ENCODE measurements at regions not wholly inside any gene's neighbourhood (a gene's known extent, or its start where the extent isn't known, plus 50 kb on each side); places are given as distances from the start of the nearest gene placed in this dataset.
"Not testable (repeated sequence)": the region's sequence is repeated elsewhere in the genome, so short reads cannot be mapped to it uniquely, and the experiment has no call there.

DNA sequence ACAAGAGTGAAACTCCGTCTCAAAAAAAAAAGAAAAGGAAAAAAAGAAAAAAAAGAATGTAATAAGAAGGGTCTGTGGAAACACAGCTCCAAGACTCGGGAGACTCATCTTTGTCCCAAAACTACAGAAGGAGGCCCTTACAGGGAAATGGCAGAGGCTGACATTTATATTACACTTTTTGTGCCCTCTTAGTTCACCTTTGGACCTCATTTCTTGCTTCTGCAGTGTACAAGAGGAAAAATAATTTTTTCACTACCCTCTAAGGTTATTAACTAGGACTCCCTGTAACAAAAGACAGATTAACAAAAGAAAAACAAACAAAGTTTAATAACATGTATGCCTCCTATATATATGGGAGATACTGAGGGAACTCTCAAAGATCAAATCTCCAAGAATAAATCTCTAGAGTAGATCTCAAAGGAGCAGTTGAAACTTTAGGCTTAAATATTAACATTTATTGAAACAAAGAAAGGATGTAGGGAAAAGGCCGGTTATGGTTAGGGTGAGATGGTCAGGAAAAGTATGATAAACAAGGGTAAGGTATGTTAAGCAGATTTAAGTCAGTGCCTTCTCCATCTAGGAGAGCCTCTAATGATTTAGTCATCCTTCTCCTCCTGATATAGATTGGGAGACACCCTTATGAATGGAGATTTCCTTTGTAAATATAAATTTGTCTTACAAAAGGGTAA lies 121.3 kb upstream of the JADE1 start:
- no peak for DNase-seq

DNA sequence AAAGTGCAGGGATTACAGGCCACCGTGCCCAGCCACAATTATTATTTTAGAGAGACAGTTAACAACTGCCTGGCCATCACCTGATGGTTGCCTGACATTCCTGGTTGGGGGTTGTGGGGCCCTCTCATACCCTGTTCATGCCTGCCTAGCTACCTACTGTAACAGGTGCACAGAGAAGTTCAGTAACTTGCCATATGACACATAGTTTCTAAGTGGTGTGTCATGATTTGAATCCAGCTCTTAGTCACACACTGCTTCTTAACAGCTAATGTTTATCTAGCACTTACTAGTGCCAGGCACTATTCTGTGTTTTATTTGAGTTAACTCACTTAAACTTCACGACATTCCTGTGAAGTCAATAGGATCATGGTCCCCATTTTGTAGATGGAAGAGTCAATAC lies 122.7 kb upstream of the JADE1 start:
- no peak for DNase-seq

DNA sequence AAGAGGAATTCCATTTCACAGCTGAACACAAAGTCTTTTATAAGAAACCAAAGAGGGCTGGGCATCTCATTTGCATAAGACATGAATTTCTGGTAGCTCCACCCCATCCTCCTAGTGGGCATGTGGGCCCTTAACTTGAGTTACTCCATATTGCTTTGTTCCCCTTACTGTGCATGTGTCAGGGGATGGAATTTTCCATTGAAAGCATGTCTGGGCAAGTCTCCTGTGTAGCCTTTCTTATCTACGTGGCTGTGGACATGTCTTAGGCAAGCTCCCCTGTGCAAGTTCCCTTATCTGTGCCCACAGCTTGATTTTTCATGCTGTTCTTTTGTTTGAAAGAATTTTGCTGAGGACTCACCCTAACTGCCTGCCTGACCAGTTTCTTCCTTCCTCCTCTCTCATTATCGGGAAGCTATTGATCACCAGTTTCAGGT lies 123.5 kb upstream of the JADE1 start:
- no peak for DNase-seq

DNA sequence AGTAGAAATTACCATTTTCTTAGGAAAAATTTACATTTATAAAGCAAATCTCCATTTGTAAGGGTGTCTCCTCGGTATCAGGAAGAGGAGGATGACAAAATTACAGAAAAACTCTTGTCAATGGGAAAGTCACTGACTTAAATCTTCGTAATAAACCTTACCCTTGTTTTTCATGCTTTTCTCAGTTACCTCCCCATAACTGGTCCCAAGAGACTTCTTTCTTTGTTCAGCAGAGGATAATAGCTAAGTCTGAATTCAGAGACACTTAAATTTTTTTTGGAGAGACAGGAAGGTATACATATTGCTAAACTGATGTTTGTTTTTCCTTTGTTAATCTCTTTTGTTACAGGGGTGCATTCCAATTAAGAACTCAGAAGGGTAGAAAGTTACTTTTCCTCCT lies 125.5 kb upstream of the JADE1 start:
- no peak for DNase-seq

DNA sequence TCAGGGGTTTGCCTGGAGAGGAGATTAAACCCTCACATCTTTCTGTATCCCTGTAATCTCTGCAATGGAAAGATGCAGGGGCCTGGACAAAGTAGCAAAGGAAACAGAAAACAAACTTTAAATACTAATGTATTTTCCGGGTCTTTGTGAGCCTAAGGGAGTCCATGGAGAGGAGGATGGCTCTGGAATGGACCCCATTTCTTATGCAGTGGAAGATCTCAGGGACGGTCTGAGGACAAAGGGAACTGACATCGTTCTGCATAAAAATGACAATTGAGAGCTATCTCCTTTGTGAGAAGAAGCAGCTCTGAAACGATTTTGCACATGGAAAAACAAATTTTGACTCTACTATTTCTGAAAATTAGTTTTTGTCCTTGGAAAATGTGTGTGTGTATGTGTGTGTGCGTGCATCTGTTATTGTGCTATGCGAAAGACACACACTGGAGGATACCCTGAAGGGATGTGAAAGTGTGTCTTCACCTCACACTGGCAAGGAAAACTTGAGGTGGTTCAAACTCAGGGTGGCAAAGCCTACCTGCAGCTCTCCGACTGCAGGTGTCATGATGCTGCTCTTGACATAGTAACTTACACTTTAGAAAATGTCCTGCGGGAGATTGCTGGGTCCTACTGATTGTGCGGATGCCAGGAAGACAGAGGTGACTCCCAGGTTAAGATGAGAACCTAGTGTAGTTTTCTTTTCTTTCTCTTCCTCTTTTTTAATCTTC lies 126.4 kb upstream of the JADE1 start:
- DNase-seq, result no peak

DNA sequence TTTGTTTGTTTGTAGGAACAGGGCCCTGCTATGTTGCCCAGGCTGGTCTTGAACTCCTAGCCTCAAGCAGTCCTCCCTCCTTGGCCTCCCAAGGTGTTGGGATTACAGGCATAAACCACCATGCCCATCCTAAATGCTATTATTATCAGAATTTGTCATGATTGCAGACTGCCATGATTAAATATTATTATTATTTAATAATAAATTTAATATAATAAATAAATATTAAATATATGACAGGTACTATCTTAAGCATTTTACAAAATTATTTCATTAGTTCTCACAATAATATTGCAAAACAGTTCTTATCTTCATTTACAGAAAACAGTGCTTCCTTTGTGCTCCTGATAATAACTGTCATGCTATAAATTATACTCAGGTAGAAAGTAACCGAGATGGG lies 133.4 kb upstream of the JADE1 start:
- DNase-seq, result no peak

DNA sequence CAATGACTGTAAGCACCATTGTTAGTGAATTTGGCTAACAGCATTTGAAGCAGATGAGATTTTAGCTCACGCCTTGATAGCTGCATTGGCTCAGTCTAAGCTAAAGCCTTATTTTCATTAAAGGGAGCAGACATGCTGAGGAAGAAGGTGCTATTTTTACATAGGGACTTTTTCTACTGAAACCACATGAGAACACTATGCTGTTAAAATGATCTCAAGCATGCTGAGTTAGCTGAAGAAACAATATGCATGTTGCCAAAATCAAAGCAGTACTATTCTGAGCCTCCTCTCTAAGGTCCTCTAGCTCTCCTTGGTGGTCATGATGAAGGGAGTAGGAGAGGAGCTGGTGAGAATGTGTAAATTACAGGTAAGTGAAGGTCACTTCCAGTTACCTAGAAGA lies 134.4 kb upstream of the JADE1 start:
- DNase-seq, result no peak

DNA sequence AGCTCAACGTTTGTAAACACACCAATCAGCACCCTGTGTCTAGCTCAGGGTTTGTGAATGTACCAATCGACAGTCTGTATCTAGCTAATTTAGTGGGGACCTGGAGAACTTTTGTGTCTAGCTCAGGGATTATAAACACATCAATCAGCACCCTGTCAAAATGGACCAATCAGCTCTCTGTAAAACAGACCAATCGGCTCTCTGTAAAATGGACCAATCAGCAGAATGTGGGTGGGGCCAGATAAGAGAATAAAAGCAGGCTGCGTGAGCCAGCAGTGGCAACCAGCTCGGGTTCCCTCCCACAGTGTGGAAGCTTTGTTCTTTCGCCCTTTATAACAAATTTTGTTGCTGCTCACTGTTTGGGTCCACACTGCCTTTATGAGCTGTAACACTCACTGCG lies 136.3 kb upstream of the JADE1 start:
- DNase-seq, result not testable (repeated sequence)

DNA sequence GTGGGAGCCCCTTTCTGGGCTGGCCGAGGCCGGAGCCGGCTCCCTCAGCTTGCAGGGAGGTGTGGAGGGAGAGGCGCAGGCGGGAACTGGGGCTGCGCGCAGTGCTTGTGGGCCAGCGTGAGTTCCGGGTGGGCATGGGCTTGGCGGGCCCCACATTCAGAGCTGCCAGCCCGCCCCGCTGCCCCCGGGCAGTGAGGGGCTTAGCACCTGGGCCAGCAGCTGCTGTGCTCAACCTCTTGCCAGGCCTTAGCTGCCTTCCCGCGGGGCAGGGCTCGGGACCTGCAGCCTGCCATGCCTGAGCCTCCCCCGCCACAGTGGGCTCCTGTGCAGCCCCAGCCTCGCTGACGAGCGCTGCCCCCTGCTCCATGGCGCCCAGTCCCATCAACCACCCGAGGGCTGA lies 136.9 kb upstream of the JADE1 start:
- DNase-seq, result not testable (repeated sequence)

DNA sequence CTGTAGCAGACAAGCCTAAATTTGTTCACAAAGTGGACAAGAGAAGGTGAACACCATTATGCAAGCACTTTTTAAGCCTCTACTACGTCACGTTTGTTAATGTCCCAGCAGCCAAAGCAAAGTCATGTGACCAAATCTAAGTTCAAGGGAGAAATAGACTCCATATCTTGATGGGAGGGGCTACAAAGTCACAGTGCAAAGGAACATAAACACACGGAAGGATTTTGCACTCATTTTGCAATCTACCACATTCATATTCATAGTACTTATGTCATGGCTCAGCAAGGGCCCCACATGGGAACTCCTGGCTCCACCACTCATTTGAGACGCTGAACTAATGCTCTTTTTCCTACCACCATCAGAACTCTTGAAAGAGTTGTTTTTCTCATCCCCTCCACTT lies 139.0 kb upstream of the JADE1 start:
- no peak for DNase-seq

DNA sequence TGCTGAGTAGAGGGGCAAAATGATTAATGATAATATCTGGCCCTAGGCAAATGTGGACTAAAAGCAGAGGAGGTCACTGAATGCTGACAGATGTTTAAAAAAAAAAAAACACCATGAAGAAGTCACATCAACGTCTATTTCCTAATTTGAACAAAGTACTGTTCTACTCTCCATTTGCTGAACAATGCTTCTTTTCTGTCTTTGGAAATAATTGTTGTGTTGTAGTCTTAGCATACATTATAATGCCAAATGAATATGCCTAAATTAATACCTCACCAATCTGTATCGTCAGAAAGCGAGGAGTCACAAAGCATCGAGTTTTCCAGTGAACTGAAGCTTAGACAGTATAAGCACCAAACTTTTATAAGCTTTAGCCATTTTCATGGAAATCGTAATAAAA lies 140.9 kb upstream of the JADE1 start:
- DNase-seq, result no peak

DNA sequence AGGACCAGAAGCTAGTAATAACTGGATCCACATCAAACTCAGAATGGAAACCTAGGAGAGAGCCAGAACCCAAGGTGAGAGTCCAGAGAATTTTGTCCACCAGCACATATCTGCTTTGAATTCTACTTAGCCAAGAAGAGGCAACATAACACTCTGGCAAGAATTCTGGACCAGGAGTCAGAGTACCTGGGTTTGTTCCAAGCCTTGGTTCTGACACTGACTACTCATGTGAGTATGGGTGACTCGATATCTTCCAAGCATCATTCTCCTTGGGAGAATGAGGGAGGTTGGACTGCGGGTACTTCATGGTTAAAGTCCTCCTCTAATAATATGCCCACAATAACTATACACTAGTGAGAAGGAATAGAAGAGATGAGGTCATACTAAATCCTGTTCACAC lies 144.0 kb upstream of the JADE1 start:
- DNase-seq, result no peak

DNA sequence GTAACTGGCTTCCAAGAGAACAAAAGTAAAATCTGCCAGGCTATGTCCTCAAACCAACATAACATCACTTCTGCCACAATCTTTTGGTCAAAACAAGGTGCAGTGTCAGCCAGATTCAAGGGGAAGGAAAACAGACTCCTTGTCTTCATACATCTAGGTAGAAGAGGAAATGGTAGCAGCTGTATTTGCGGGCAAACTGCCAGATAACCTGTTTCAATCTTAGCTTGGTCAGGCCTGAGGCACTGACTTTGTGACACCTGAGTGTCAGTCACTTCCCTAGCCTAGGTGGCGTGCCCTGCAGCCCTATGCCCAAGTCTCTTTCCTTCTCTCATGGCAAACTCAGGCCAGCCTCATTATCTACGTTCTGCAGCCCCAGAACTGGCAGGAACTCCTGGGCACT lies 146.2 kb upstream of the JADE1 start:
- DNase-seq, result no peak

DNA sequence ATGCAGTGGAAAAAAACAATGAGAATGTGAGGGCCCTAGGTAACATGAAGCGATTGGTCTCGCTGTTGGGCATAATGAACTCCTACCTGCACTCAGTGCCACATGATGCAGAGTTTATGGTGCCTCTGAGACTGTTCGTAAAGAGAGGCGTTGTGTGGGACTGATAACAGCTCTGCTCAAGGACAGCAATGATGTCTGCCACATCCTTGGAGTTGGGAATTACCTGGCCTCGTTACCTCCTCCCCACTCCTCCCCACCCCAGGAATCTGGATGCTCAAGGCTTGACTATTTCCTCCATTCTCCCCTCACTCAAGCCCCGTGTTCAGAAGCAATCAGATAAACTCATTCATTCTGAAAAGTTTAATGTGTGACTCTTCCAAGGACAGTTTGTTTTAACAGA lies 148.0 kb upstream of the JADE1 start:
- DNase-seq, result no peak

DNA sequence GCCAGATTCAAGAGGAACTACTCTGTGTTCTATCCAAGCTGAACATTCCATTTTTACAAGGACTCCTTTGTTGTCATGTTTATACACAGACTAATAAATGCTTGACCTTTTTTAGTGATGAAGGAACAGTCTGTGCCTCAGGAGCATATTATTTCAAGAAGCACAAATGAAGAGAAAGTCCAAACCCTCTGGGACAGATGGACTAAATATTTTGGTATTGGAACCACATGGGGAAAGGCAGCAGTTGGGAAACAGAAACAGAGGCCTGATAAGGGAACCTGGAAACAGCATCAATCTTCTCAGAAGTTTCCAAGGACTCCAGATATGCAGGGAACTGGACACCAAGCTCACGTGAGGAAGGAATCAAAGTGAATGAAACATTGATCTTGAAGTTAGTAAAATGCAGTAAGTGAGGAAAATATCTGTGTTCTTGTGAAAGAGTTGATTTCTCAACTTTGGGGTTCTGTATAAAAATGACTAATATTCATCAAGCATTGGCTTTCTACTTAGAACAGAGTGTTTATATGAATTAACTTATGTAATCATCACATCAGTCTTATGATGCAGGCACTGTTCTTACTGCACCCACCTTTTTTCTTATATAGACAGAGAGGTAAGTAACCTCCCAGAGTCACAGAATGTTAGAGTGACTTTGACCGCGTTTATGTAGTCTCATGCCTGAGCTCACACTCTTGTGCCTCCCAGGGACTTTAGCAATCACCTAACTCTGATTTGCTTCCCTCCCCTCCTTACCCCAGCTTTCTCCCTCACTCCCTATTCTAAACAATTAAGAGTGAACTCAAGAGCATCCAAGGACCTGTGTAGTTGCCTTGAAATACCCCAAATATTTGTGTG lies 148.9 kb upstream of the JADE1 start:
- DNase-seq, result no peak

DNA sequence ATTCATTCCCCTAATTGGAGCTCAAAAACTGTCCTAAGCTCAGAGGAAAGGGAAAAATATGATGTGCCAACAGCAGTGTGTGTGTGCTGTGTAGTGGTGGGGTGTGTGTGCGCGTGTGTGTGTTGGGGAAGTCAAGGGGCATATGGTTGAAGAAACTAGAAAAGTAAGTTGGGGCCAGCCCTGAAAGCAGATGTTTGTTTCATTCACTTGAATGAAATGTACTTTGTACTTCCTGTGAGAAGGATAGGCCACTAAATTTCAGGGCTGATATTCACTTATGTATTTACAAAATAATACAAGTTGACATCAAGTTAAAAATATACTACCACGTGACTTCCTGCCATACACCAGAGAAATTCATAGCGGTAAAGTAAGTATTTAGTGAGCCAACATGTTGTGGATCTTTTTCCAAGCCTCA lies 151.3 kb upstream of the JADE1 start:
- no peak for DNase-seq

DNA sequence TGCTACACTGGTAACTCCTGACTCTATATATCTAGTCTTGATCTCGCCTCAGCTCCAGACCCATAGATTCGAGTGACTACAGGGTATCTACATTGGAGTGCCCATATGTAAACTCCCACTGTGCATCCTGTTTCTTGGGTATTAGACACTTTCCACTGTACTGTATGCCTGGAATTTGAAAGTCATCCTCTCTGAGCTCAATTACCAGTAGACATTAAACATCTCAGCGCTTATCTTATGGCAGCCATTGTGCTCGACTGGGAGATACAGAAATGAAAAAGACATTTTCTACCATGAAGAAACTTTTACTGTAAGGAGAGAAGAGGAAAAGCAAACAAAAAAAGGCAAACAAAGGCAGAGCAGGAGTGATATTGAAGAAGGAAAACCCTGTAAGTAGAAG lies 151.9 kb upstream of the JADE1 start:
- DNase-seq, result no peak

DNA sequence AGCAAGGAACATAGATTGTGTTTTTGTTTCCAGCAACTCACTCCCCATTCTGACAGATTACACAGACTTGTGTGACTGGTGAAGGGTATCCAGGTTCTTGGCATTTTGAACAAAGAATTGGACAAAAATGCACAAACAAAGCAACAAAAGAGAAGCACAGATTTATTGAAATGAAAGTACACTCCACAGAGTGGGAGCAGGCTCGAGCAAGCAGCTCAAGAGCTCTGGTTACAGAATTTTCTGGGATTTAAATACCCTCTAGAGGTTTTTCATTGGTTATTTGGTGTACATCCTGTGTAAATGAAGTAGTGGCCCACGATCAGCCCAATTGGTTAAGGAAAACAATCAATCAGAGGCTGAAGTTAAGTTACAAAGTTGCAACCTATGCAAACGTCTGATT lies 155.0 kb upstream of the JADE1 start:
- DNase-seq, result no peak

DNA sequence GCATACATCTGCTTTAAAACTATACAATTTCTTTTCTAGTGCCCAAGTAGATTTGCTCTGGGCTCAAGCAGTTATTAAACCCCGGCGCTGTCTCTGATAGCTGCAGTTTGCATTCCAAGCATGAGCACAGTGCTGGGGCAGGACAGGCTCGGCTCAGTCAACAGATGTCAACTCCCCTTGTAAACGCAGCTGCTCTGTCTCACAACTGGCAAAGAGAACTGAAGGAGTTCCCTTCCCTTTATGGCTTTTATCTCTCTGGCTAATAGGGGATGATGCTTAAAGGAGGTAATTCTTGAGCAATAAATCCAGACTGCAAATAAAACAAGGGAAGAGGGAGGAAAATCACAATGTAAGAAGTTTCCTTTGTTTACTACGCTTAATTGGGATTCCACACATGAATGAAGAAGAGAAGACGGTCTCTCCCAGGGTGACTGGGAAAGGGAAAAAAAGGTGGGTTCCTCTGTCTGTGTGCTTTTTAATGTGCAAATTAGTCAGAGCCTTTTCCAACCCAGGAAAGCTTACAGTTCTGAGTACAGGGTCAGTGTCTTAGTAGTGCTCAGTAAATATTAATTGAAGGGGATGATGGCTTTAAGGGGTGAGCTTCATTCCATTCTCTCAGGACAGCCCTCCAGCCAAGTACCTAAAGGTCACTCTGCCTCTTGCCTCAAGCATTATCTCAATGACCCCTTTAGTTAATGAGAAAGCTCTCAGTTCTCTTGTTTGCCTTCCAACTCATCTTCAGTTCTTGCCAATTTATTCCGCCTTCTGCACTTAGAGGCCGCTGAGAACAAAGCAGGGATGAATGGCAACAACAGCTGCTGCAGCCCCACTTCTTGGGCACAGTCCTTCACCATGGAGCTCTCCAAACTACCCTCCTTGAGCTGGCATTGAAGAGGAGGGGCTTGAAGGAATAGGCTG lies 155.7 kb upstream of the JADE1 start:
- DNase-seq, result no peak

DNA sequence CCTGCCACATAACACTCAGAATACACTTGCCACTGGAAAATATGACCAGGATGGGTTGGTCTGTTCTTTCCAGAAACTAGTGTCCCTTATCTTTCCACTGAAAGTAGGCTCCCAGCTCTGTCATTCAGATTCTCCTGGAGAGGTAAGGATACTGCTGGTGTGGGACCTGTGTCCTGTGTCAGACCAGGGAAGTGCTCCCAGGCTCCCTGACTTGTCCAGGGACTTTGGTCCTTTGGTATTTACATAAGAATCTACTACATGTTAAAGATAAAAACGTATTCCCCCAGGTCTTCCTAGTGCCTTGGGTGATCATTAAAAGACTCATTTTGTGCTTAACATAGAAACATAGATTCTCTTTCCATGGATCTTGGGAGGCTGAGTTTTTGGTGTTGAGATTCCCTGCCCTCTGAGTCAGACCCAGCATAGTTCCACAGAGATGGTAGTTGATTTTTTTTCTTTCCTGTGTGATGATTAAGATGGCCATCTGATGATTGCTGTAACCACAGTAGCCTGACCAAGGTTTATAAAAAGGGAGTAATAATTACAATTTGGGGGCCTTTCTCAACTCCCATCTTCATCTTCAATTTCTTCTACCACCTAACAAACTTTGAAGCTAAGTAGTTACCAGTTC lies 159.8 kb upstream of the JADE1 start:
- DNase-seq, result no peak

DNA sequence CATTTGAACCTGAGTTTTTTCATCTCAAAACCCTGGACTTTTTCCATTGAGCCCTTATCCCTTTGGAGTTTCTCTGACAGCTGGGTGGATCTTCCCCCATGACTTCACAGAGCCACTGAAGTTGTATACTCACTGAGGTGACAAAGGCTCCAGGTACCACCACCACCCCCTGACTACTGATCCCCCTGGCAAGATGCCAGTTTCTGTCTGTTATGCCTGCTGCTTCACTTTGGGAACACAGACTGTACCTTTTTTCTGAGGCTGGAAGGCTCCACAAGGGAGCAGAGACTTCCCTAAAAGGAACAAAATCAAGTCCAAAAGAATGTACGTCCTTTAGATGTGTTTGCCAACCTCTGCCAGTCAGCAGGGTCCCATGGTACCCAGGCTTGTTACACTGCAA lies 160.3 kb upstream of the JADE1 start:
- DNase-seq, result no peak

DNA sequence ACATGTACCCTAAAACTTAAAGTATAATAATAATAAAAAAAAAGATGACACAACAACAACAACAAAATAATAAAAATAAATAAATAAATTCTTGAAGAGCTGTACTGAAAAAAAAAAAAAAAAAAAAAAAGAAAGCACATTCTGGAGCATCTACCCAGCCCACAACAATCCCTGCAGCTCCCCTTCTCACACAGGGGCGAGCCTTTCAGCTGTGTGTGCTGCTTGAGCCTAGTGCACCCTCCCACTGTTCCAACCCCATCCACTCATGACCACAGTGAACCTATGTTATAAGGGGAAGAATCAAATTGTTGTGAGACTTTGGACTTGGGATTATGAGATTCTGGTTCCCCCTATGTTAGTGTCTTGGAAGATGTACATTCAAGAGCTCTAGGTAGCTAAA lies 161.5 kb upstream of the JADE1 start:
- no peak for DNase-seq
